ENCODE measurements at regions not wholly inside any gene's neighbourhood (a gene's known extent, or its start where the extent isn't known, plus 50 kb on each side); places are given as distances from the start of the nearest gene placed in this dataset.

DNA sequence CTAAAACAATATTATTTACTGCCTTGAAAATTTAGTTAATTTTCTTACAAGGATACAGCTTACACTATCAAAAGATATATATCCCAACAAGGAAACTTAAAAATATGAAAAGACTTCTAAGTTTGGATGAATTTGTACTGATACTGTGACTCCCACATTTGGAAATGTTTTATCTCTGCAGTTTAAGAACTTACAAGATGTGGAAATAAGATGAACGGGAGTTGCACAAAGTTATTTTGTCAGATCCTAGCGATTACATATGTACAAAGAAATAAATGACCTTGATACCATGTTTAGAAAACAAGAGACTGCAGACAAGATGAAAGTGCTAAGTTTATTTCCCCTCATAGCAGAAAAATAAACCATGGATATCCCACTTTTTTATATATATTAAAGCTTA lies 103.7 kb upstream of the TMEM106B start:
- Histone ChIP-seq H3K9me3 (no peaks in the 10 kb centered on the region), H3K36me3 (no peaks in the 10 kb centered on the region), H3K4me1 (peaks cover 0 to 10% (median 8%) of the 10 kb centered on the region in 4 donors), H3K27ac (no peak overlapping the region), H3K27me3 (peaks cover 5 to 12% (median 9%) of the 10 kb centered on the region in 3 donors), H3K4me3 (no peak overlapping the region)
- intact Hi-C loops (cut with DNase I; ENCODE audit: low total_unique reads): no loop called here
- no peak for DNase-seq
- 68 to 88% (median 73%) methylated on average over 2 of the region's 2 CpGs for WGBS, 5 donors
- TF ChIP-seq, protein P1, sequence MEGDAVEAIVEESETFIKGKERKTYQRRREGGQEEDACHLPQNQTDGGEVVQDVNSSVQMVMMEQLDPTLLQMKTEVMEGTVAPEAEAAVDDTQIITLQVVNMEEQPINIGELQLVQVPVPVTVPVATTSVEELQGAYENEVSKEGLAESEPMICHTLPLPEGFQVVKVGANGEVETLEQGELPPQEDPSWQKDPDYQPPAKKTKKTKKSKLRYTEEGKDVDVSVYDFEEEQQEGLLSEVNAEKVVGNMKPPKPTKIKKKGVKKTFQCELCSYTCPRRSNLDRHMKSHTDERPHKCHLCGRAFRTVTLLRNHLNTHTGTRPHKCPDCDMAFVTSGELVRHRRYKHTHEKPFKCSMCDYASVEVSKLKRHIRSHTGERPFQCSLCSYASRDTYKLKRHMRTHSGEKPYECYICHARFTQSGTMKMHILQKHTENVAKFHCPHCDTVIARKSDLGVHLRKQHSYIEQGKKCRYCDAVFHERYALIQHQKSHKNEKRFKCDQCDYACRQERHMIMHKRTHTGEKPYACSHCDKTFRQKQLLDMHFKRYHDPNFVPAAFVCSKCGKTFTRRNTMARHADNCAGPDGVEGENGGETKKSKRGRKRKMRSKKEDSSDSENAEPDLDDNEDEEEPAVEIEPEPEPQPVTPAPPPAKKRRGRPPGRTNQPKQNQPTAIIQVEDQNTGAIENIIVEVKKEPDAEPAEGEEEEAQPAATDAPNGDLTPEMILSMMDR (IDR thresholded peaks at IDR 0.05): no peak
- TF ChIP-seq EP300 (IDR thresholded peaks at IDR 0.05) (no peak), POLR2A (IDR thresholded peaks at IDR 0.05) (no peak), POLR2AphosphoS5 (IDR thresholded peaks at IDR 0.05) (no peak)

DNA sequence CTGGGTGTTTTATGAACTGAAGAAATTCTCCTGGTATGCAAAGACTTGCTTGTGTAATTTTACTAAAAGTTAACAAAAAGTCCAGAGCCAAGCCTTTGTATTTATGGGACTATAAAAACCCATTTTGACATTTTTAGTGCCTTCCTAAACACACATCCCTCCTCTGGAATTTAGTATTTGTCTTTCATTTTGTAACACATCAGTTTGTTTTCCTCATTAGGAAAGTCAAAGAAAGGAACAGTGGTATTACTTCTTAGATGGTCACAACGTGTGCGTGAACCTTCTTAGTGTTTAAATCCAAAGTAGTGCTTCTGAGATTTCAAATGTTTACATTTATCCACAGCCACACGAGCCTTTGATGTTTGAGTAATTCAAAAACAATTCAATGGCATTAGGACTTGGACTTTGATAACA lies 103.2 kb upstream of the TMEM106B start:
- Histone ChIP-seq H3K4me1 (peaks cover 0 to 10% (median 8%) of the 10 kb centered on the region in 4 donors), H3K9me3 (no peaks in the 10 kb centered on the region), H3K27me3 (peaks cover 5 to 17% (median 9%) of the 10 kb centered on the region in 3 donors), H3K27ac (no peak overlapping the region), H3K4me3 (no peak overlapping the region), H3K36me3 (no peaks in the 10 kb centered on the region)
- no peak for DNase-seq
- intact Hi-C loops (cut with DNase I; ENCODE audit: low total_unique reads): no loop called here
- 18 to 30% (median 20%) methylated on average over 3 of the region's 3 CpGs for WGBS, 5 donors
- TF ChIP-seq POLR2AphosphoS5 (IDR thresholded peaks at IDR 0.05) (no peak), EP300 (IDR thresholded peaks at IDR 0.05) (no peak), POLR2A (IDR thresholded peaks at IDR 0.05) (no peak)
- TF ChIP-seq, protein P1 (IDR thresholded peaks at IDR 0.05): no peak

DNA sequence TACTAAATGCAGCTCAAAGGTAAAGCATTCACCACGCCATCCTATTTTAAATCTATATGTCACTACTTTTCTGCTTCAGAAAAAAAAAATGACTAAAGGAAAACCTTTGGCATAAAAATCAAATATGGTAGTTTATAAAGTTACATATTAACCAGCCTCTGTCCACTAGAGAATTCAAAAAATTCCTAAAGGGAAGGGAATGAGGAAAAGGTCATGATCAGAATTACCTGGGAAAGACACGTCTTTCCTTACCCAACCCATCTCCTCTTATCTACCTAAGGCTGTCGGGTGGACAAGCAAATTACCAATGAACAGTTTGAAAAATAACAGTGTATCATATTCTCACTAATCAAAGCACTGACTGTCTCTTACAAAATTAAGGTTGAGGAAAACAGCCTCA lies 100.7 kb upstream of the TMEM106B start:
- no peak for TF ChIP-seq EP300 (IDR thresholded peaks at IDR 0.05)
- TF ChIP-seq, protein P1 (IDR thresholded peaks at IDR 0.05): no peak
- TF ChIP-seq POLR2A (IDR thresholded peaks at IDR 0.05): no peak
- no peak for TF ChIP-seq POLR2AphosphoS5 (IDR thresholded peaks at IDR 0.05)
- WGBS, 5 donors: 49 to 63% (median 58%) methylated on average over 3 of the region's 3 CpGs
- peaks cover 5 to 17% (median 9%) of the 10 kb centered on the region in 3 donors for H3K27me3 ChIP-seq
- peaks cover 0 to 10% (median 8%) of the 10 kb centered on the region in 4 donors for H3K4me1 ChIP-seq
- H3K36me3 ChIP-seq: no peaks in the 10 kb centered on the region
- no peak overlapping the region for H3K27ac ChIP-seq
- intact Hi-C loops (cut with DNase I; ENCODE audit: low total_unique reads): no loop called here
- no peak for DNase-seq
- no peak overlapping the region for H3K4me3 ChIP-seq
- no peaks in the 10 kb centered on the region for H3K9me3 ChIP-seq

DNA sequence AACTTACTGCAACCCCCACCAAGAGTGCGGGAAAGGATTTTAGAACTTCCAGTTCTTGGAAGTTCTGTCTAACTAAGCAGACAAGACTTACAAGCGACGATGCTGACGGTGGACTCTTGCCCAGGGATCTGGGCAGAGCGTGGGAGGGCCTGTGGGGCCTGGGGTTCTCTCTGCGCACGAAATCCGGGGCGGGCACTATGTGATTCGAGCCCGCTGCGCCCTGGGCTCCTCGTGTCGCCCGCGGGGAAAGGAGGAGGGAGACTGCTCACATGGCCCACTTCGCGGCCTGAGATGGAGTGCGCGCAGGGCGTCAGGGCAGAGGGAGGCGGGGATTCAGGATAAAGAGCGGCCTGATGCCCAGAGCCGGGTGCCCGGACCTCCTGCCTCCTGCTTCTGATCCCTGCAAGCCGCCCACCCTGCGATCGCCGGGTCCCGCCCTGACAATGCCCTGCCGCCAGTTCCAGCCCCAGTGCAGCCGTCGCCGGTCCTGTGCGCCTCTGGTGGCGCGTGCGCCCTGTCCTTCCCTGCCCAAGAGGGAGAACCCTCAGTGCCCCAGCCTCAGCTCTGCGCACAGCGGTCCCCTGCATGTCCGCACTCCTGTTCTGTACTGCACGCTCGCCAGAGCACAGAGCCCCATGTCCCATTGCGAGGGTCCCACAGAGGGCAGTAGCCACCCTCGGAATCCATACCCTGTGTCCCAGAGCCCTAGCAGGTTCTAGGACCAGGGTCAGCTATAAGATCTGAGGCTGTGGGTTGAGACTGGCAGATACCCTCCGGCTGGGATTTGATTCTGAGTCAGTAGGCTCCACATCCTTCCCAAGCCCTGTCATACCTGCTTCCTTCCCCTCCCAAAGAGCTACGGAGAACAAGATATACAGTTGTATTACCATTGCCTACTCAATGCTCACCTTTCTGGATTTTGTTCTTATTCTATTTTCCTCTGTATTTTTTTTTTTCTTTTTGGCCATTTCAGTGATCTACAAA lies 99.4 kb upstream of the TMEM106B start:
- H3K27me3 ChIP-seq: peaks cover 5 to 17% (median 9%) of the 10 kb centered on the region in 3 donors
- 4 to 10% (median 7%) methylated on average over 36 to 47 of the region's 47 CpGs for WGBS, 5 donors
- no peaks in the 10 kb centered on the region for H3K9me3 ChIP-seq
- peak overlapping the region; percentile 13 to 36 (median 26) for H3K4me3 ChIP-seq
- intact Hi-C loops (cut with DNase I; ENCODE audit: low total_unique reads): no loop called here
- peaks cover 0 to 10% (median 8%) of the 10 kb centered on the region in 4 donors for H3K4me1 ChIP-seq
- no peak for TF ChIP-seq POLR2AphosphoS5 (IDR thresholded peaks at IDR 0.05)
- no peak for TF ChIP-seq POLR2A (IDR thresholded peaks at IDR 0.05)
- TF ChIP-seq EP300 (IDR thresholded peaks at IDR 0.05): no peak
- TF ChIP-seq, protein P1 (IDR thresholded peaks at IDR 0.05): no peak
- no peaks in the 10 kb centered on the region for H3K36me3 ChIP-seq
- peak in 1 of 2 donors; percentile 69 for DNase-seq
- H3K27ac ChIP-seq: no peak overlapping the region

Data from stomach (tissue), 8 donors.